Cerebellar cortex (tissue), 1 donor: ENCODE measurements at regions not wholly inside any gene's neighbourhood (a gene's known extent, or its start where the extent isn't known, plus 50 kb on each side); places are given as distances from the start of the nearest gene placed in this dataset.
"Not testable (repeated sequence)": the region's sequence is repeated elsewhere in the genome, so short reads cannot be mapped to it uniquely, and the experiment has no call there.

Experiments
- DNase-seq: peaks from one replicate; pipeline ENCODE4 v3.0.0-alpha.2; 2015; ENCODE audit warnings: low spot score

DNA sequence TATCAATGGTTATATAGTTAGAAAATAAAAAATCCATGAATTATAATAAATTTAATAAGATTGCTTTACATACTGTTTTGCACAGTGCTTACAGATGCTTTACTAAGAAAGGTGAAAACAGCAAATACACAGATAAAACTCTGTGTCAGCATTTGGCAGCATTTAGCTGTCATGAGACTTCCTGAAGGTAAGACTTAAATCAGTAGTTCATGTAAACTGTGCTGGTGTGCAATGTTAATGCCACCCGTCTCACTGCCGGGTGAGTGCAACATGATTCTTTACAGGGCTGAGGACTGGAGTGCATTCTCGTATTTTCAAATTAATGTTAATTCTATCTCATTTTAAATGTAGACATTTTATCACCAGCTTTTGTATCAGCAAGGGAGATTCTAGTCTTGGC is 326.2 kb upstream of the POT1 start:
- no peak for DNase-seq

DNA sequence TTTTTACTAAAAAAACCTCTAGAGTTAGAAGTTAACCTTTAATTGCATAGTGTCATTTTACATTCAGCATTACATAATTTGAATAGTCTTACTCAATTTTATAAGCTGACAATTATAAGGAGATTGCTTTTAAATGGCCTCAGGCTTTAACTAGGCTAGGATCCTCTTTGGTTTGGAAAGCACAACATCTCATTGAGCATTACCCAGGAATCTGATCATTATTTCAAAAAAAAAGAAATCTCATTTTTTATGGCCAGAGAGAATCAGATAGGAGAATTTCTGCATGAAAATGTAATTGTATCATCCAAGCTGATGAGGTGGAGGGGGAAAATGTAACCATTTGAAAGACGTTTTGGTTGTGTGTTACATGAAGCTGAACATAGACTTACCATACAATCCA is 324.9 kb upstream of the POT1 start:
- DNase-seq = no peak

DNA sequence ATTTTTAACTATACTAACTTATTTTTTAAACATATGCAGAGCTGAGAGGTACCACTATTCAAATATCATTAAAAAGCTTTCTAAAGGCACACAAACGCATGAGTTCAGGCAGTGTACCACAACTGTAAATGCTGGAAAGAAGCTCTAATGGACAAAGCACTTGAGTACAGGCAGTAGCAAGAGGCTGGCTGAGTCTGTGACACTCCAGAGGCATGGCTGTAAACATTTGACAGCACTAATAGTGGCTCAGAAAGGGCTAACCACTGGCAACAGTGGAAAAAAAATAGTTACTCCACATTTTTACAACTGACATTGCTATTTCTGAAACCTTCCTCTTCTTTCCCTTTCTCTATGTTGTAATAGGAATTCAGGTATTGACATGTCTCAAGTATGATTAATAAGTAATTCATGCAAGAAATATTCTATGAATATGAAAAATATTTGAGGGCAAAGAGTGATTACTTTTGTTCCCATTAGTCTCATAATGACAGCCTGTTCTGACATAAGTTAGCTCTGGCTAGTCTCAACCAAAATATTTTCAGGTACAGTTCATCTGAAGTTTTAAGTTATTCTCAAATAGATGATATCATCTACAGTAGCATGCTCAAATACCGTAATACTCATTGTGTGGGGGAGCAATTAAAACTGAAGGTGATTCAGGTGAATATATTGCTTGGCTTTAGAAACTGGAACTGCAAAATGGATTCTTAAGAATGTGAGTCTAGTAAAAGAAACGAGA is 324.0 kb upstream of the POT1 start:
- no peak for DNase-seq

DNA sequence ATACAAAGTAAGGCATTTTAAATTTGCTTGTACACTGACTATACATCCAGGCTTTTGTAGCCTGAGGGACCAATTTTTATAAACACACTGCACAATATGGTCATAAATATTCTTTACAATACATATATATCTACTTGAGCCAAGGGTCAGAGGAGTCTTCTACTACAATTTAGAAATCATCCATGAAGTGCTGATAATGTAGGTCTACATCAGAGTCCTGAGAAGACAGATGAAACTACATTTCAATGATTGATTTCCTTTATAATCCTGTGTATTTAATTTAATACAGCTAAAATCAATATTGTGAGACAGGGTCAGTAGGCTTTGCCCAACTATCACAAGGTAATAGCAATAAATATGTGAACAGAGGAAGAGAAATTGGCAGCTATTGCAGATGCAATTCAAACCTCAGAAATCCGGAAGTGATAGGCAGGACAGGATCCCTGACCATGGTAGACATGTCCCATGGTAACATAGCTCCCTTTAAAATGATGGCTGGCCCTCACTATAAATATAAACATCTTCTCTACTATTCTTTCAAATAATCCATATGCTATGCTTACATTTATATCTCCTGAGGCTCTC is 318.0 kb upstream of the POT1 start:
- no peak for DNase-seq

DNA sequence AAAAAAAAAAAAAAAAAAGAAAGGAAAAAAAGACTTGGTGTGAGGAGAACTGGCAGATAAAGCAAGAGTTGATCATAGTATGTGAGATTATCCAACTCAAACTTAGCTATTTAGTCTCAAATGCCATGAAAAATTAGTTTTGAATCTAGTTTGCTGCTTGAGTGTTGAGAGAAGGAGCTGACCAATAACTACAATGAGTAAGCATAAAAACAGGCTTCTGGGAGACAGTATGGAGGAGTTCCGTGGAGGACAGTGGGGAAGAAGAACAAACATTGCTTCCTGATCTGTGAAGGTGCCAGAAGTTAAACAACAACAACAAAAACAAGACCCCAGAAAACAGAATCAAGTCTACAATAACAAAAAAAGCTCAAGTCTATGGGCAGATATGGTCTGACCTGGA is 317.1 kb upstream of the POT1 start:
- DNase-seq = no peak

DNA sequence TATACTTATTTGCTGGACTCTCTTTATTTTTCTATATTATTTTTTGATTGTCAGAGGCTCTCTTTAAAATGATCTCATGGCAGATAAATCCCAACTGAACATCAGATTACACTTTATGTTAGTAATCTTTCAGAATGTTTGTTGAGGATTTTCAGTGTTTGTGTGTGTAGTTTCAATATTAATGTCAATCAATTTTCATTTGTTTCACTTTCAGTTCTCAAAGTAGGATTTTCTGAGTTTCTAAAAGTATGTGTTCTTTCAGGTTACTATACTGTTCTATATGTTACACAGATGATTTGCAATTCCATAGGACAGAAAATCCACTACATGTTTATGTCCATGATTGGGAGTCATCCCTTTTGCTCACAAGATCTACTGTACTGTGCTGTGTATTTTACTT is 311.9 kb upstream of the POT1 start:
- DNase-seq = no peak

DNA sequence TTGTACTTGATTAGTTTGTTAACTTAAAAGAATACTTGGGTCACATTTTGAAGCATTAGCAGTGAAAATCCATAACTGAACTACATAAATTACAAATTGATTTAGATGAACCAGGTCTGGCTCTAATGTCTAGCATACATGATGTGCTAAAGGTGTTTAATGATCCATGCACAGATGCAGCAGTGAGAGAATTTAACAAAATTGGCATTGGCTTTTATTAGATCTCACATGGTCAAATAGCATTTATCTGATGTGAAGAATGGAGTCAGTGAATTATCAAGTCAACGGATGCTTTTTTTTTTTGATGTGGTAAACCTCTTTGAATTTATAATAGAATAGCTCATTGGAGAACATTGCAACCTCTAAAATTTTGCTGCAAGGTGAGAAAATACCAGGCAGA is 293.0 kb upstream of the POT1 start:
- no peak for DNase-seq

DNA sequence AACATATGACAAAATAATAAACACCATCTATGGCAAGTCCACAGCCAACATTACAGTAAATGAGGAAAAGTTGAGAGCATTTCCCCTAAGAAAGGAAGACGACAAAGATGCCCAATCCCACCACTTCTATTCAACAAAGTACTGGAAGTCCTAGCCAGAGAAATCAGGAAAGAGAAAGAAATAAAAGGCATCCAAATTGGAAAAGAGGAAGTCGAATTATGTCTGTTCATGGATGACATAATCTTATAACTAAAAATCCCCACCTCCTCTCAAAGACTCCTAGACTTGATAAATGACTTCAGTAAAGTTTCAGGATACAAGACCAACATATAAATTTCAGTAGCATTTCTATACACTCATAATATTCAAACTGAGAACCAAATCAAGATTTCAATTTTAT is 288.5 kb upstream of the POT1 start:
- DNase-seq = no peak

DNA sequence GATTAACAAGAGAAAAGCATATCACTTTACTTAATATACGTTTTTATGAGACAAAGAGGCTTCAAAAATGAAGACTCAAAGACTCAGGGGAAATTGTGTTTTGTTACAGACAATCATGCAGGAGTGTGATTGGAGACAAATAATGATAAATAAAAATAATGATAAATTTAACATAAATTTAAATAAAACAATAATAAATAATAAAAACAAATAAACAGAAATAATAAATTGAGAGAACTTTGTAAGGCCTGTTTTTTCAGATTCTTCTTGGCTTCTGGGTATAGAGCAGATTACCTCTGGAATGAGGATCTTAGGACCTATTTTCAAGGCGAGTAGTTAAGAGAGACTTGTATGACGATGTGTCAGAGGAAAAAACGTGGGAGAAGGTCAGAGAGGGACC is 271.4 kb upstream of the POT1 start:
- no peak for DNase-seq

DNA sequence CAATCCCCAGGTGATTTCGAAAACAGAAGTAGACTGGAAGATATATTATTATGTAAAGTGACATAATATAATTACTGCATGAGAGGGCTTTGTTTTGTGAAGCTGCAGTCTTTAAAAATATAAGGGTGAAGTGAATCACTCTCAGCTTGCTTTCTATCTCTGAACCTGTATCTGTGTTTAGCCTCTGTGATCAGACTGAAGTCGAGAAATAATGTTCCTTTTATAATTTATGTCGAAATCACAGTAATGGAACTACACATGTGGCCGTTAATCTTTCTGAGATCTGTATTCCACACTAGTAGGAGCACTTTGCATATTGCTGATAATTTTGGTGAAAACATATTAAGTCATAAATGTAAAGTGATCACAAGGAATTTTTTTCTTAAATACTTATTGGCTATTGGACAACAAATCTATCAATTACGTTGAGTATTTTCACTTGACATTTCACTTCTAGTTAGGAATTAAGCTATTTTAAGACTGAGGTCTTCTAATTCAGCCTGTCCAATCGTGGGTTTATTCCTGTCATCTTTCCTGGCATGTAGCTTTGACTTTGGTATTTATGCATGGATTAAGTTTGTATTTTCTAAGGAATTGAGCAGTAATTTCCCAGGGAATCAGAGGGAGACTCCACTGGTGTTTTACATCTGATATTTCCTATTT is 268.2 kb upstream of the POT1 start:
- no peak for DNase-seq

DNA sequence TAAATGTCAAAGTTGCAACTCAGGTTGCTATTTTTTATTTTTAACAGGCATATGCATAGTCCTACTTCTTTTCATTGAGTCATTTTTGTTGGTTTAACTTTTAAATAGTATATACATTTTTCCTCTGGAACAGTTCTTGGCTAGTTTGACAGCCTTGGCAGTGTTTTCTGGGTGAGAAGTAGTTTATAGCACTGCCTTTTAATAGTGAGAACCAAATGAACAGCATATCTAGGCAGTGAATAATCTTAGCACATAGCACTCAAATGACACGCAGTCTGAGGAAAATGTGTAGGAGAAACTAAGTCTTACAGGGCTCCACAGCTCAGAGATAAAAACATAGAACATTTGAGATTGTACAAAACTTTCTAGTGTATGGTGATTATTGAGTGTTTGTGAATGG is 265.5 kb upstream of the POT1 start:
- no peak for DNase-seq

DNA sequence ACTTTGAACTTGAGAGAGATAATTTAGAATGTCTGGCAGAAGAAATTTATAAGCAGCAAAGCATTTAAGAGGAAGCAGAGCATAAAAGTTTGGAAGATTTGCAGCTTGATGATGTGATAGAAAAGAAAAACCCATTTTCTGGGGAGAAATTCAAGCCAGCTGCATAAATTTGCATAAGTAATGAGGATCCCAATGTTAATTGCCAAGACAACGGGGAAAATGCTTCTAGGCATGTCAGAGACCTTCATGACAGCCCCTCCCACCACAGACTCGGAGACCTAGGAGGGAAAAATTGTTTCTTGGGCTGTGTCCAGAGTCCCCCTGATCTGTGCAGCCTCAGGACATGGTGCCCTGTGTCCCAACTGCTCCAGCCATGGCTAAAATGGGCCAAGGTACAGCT is 263.6 kb upstream of the POT1 start:
- no peak for DNase-seq

DNA sequence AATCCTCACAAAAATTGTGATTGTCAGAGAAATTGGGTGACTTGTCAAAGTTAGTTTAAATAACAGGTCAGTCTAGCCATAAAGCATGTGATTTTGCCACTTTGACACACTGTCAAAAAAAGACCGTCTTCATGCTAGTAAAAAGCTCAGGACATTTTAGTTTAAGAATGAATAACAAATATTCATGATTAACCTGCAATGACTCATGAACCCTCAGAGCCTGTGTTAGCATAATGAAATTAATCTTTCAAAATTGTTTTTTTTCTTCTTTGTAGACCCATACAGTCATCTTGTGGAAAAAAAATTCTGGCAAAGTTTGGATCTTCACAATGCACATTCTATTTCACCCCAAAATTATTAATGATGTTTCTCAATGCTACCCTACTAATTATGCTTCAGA is 255.2 kb upstream of the POT1 start:
- no peak for DNase-seq

DNA sequence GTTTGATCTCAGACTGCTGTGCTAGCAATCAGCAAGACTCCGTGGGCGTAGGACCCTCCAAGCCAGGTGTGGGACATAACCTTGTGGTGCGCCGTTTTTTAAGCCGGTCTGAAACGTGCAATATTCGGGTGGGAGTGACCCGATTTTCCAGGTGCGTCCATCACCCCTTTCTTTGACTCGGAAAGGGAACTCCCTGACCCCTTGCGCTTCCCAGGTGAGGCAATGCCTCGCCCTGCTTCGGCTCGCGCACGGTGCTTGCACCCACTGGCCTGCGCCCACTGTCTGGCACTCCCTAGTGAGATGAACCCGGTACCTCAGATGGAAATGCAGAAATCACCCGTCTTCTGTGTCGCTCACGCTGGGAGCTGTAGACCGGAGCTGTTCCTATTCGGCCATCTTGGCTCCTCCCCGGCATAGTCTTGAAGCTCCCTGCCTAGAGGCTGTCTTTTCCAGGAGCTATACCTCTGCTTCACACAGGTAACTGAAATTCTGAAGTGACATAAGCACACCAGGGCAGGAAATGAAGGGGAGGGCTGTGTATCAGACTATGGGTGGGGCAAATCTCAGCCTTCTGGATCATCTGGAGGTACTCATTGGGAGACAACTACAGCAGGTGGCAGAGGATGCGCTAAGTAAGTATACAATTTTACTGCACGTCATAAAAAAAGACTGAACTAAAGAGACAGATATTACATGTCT is 252.1 kb upstream of the POT1 start:
- DNase-seq = not testable (repeated sequence)

DNA sequence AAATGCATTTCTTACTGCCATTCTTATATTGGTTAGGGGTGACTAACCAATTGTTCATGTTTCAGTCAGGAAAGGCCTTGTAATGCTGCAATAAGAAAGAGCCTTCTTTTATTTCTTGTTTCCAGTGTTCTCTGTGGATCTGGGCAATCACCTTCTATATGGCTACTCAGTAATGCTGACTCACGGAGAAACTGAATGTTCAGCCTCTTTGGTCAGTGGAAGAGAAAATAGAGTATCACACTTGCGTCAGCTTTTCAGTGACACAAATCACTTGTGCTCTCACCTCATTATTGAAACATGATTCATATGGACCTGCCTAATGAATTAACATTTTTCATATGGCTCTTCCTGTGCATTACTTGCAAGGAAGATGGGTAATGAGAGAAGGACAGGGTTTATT is 243.9 kb upstream of the POT1 start:
- no peak for DNase-seq

DNA sequence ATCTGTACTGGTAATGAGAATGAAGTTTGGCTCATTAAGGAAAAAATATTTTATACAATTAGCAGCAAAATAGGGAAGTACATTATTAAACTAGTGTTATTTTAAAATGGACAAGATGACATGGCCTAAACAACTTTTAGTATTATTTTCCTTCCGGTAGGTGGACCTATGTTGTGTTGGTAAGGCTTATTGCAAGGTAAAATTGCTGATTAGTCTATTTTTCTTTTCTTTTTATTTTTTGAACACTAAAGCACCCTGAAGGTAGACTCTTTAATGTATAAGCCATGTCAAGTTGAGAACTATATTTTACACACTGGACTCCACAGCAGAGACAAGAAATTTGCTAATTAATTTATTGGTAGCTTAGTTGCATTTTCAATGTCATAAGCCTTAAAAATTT is 239.5 kb upstream of the POT1 start:
- DNase-seq = no peak

DNA sequence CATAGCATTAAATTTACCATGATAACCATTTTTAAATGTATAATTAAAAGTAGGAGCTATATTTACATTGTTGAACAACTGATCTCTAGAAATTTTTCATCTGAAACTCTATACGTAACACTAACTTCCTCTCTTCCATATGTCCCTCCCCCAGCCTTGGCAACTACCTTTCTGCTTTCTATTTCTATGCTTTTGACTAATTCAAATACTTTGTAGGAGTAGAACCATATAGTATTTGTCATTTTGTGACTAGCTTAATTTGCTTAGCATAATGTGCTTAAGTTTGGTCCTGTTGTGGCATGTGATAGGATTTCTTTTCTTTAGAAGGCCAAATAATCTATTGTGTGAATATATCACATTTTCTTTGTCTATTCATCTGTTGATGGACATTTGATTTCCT is 225.3 kb upstream of the POT1 start:
- no peak for DNase-seq

DNA sequence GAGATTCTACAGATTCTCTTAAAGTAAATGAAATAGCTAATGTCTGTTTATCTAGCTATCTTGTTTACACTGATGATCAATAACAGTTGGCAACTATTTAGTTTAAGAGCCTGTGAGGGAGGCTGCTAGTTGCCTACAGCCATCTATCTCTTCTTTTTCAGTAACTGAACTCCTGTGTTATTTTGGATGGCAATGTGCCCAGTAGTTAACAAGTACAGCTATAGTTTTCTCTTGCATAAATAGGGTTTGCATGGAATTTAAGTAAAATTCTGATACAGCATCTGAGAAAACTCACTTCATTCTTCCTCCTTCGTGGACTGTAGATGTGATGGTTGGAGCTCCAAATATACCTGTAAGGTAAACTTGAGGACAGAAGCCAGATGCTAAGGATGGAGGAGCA is 219.5 kb upstream of the POT1 start:
- no peak for DNase-seq

DNA sequence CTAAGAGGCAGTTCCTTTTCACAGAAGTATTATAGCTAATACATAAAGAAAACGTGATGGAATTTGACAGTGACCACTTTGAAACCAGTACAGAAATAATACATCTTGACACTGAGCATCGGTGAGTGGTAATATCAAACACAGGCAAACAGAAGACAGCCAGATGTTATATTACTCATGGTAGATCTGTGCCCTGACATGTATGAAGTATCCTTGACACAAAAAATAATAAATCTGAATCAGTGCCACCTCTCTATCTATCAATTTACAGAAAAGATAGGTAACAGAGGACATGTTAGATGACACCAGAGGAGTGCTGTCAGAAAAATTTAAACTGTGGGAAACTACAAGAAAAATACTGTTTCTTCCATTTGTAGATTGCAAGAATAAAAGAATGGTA is 217.4 kb upstream of the POT1 start:
- no peak for DNase-seq

DNA sequence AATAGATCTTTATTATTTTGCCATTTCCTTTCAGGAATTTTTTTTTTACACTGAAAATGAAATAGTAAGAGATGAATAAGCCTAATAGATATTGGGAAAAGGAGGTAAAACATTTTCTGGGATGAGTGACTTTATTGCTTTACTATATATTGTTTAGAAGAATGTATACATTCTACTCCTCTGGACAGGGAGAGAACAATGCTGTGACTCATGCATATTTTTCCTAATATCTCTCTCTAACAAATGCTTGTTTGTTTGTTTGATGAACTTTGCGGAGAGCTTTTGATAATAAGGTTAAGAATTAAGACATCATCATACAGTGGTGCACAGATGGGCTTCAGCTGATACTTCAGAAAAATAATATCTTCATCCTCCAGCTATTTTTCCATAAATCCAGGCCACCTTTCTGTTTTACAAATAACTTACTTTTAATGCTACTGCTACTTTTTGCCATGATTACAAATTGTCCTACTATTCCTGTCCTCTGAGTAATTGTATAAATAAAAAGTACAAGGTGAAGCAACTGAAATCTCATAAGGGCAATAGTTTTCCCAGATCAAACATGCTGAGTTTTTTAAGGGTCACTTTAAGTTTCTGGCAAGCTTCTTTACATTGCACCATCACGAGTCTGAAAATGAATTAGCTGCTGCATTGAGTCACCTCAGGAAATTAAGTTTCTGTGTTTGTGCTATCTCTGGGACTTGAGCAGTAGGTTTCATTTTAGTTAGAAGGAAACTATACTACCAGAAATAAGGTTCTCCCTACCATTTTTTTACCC is 207.3 kb upstream of the POT1 start:
- DNase-seq = no peak

DNA sequence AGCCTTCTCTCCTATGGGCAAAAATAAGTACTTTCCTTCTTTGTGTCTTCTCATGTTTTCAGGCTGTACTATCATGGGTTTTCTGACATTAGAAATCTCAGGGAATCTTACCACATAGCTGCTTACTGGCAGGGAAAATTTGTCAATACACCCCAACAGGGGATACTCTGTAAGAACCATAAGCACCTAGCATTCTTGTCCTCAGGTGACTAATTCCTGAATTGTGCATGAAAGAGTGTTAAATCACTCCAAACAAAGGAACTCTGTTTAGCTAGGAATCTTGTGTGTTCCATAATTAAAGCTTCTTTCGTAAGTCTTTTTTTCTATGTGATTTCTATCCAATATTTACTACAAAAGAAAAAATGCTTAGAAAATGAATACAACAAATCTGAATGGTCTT is 206.7 kb upstream of the POT1 start:
- no peak for DNase-seq

DNA sequence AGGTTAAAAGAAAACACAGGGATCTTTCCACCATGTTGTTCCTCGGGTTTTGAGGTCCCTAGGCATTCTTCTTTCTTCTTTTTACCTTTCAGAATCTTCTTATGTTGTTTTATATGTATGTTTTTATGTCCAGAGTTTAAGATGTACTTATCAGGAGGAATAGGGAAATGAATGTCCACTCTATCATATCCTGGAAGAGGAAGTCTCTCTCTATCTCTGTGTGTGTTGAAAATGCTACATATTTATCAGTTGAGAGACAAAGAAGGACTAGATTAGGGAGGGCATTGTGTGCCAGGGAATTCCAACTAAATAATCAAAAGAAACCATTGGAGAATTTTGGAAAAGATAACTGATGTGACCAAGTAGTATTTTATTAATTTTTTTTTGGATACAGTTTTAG is 200.5 kb upstream of the POT1 start:
- no peak for DNase-seq
